GM18858 (cell line): ENCODE measurements at regions not wholly inside any gene's neighbourhood (a gene's known extent, or its start where the extent isn't known, plus 50 kb on each side); places are given as distances from the start of the nearest gene placed in this dataset.
A peak's percentile ranks its signal among the peaks of the same experiment; 100 is the strongest.

ENCODE experiments used
- ATAC-seq: cut with Tn5 transposase; IDR thresholded peaks from one replicate; pipeline ENCODE4 v1.9.1; 2021; ENCODE audit not compliant: unreplicated experiment

- peak; percentile 90 for ATAC-seq
Measured at GRCh38 chr4:56757821-56758411, 63.6 kb downstream of the SPINK2 start.

DNA sequence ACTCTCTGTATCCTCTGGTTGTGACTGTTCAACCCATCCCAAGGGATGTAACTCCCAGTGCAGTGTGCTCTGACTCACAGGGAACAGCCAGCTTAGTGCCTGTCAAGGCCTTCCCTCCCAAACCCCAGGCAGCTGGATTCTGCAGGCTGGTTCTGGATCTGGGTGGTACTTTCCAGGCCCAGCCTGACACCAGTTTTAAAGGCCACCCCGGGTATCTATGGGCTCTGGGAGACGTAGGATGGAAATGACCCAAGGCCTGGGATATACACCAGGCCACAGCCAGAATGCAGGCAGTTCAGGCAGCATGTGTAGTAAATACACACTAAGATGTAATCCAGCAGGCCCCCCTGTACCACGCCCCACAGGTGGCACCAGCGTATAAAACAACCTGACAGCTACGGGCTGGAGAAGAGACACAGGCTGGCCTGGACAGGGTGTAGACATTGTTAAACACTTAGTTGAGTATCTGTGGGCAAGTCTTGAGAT lies 64.2 kb downstream of the SPINK2 start:
- peak; percentile 23 for ATAC-seq

- ATAC-seq, result no peak
Measured at GRCh38 chr4:56755901-56756300, 65.6 kb downstream of the SPINK2 start.

- ATAC-seq, result no peak
Measured at GRCh38 chr4:56752985-56753384, 68.5 kb downstream of the SPINK2 start.

- no peak for ATAC-seq
Measured at GRCh38 chr4:56750231-56750630, 69.1 kb upstream of the HOPX start.

- ATAC-seq, result no peak
Measured at GRCh38 chr4:56748271-56748670, 67.2 kb upstream of the HOPX start.

DNA sequence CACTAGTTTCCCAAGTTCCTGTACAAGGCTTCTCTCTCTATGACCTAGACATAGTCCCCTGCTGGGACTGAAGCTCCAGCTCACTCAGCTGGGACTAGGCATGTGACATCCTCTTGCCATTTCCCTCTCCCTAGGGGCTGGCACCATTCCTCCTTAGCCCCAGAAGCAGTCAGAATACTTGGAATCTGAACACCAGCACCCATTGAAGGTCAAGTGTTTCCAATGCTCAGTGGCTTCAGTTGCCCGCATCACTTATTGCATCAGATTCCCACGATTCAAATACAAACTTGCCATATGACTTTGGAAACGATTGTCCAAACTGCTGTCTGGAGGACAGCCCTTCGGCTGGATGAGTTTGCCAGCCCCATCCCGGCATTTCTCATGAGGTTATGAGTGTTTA lies 65.5 kb upstream of the HOPX start:
- no peak for ATAC-seq

- no peak for ATAC-seq
Measured at GRCh38 chr4:56745042-56745441, 63.9 kb upstream of the HOPX start.

DNA sequence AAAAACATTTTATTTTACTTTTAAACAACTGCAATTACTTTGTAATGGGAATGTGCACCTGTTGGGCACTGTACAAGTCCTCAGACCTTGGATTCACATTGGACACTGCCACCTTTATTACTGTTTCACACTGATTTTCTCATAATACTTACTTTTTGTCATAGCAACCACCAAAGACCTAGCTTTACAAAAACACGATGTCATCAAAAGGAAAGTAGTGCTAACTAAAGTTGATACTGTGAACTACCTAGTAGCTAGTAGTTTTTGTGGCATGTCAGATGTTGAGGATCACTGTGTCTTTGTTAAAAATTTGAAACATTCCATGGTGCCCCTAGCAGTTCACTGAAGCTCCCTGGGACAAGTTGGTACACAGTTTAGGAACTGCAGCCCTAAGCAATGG lies 62.9 kb upstream of the HOPX start:
- ATAC-seq, result no peak

DNA sequence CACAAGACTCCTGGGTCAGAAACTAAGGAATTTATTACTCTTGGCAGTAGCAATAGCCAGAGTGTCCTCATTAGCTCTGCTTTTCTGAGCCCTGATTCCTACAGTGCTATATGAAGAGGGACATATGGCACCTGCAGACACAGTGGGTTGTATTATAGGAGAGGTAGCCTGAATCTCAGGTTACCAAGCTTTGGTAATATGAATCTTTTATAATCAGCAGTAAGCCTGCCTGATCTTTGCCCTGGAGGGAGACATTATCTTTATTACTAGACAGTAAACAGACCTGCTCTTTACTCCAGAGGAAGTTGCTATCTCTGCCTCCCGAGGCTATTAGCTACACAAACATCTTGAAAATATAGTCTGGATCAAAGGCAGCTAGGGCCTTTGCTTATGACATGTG lies 62.5 kb upstream of the HOPX start:
- no peak for ATAC-seq

GRCh38 chr4:56742080-56742871 lies 61.2 kb upstream of the HOPX start:
- no peak for ATAC-seq

DNA sequence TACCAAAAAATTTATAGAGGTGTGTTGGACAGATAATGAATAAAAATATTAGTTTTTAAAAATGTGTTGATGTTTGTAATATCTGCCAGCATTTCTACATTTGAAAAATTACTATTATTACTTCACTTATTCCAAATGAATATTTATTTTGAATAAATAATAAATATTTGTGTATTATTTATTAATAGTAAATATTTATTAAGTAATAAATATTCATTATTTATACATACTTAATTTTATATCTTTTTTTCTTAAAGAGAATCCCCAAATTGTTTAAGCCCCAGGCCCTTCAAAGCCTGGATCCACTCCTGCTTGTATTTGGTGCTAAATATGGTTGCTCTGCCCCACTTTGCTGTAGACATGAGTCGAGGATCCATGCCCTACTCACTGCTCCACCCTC lies 60.5 kb upstream of the HOPX start:
- ATAC-seq, result no peak

GRCh38 chr4:56739066-56739777 lies 58.1 kb upstream of the HOPX start:
- ATAC-seq, result no peak

- no peak for ATAC-seq
Measured at GRCh38 chr4:56737666-56738065, 56.6 kb upstream of the HOPX start.

GRCh38 chr4:56733352-56733751 lies 52.3 kb upstream of the HOPX start:
- ATAC-seq, result no peak

- ATAC-seq, result no peak
Measured at GRCh38 chr4:56732301-56732700, 51.2 kb upstream of the HOPX start.

DNA sequence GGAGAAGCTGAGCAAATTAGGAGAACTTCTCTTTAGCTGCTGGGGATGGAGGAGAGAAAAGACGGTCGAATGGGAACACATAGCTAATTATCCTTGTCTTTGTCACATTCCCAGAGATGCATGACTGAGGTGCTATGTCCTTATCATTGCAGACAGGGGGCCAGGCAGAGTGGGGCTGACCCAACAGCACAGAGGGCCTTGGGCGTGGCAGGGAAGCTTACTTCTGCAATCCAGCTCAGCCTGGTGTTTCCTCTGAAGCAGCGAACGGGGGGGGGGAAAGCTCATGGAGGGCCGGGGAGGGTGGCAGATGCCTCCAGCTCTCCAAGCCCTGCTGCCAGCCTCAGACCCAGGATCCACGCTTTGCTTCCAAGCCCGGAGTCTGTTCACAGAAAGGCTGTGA lies 50.8 kb upstream of the HOPX start:
- ATAC-seq, result no peak
